IMR-90 (cell line): ENCODE measurements at regions not wholly inside any gene's neighbourhood (a gene's known extent, or its start where the extent isn't known, plus 50 kb on each side); places are given as distances from the start of the nearest gene placed in this dataset.

Experiments
- ATAC-seq: fragments of 200-7000 bp; cut with Tn5 transposase; 2 replicates; pipeline ENCODE4 v1.9.1; 2020; ENCODE audit warnings: low read depth, mild to moderate bottlenecking, moderate library complexity
- BruUV-seq: library from RNA; stranded (reverse); fragments of 400-500 nt; replicated peaks from 2 replicates; lab custom pipeline; 2021; lab: Mats Ljungman, UMichigan
- CTCF ChIA-PET: fragments of 300-600 bp; formaldehyde crosslinking; extraction: SDS; loops from one replicate; lab custom pipeline; 2021; ENCODE audit warnings: antibody characterized with exemption; lab: Yijun Ruan, JAX
- POLR2A ChIA-PET: fragments of 300-600 bp; sonication (Branson Sonifier 250); formaldehyde crosslinking; loops from one replicate; lab custom pipeline; 2022; ENCODE audit warnings: antibody characterized with exemption; ENCODE audit not compliant: unreplicated experiment; lab: Charles Lee
- DNase-seq: peaks from one replicate; pipeline ENCODE4 v3.0.0; 2013
- H2AFZ ChIP-seq: replicated peaks from 2 replicates; pipeline ENCODE3; 2013; ENCODE audit warnings: low read length, mild to moderate bottlenecking; ENCODE audit not compliant: poor library complexity
- H2AK5ac ChIP-seq: 2 replicates; pipeline ENCODE4 v1.6.1; 2013; ENCODE audit warnings: low read depth, low read length, inconsistent platforms
- H2AK9ac ChIP-seq: replicated peaks from 2 replicates; pipeline ENCODE3; 2013; ENCODE audit warnings: mild to moderate bottlenecking, low read depth, low read length, moderate library complexity; ENCODE audit not compliant: poor library complexity
- H2BK120ac ChIP-seq: 2 replicates; pipeline ENCODE4 v1.6.1; 2013; ENCODE audit warnings: low read depth, low read length, inconsistent platforms
- H2BK15ac ChIP-seq: 3 replicates; pipeline ENCODE4 v1.6.1; 2013; ENCODE audit warnings: low read depth, low read length, inconsistent platforms
- H2BK20ac ChIP-seq: 2 replicates; pipeline ENCODE4 v1.6.1; 2013; ENCODE audit warnings: low read depth, mild to moderate bottlenecking, inconsistent platforms, low read length, moderate library complexity
- H2BK5ac ChIP-seq: 2 replicates; pipeline ENCODE4 v1.6.1; 2013; ENCODE audit warnings: mild to moderate bottlenecking, low read depth, low read length, inconsistent platforms; ENCODE audit not compliant: poor library complexity, severe bottlenecking
- H3K14ac ChIP-seq: replicated peaks from 2 replicates; pipeline ENCODE4 v1.6.1; 2013; ENCODE audit warnings: low read depth, low read length, inconsistent platforms
- H3K18ac ChIP-seq: 2 replicates; pipeline ENCODE4 v1.6.1; 2013; ENCODE audit warnings: low read depth, low read length, control low read depth
- H3K23ac ChIP-seq: 2 replicates; pipeline ENCODE4 v1.6.1; 2013; ENCODE audit warnings: low read depth, low read length, inconsistent platforms
- H3K27ac ChIP-seq: 2 replicates; pipeline ENCODE4 v1.5.1; 2013; ENCODE audit warnings: mild to moderate bottlenecking, control low read depth, low read length; ENCODE audit not compliant: insufficient read depth
- H3K27me3 ChIP-seq: 2 replicates; pipeline ENCODE4 v1.6.1; 2013; ENCODE audit warnings: low read length; ENCODE audit not compliant: control insufficient read depth, insufficient read depth
- H3K36me3 ChIP-seq: 2 replicates; pipeline ENCODE4 v1.6.1; 2013; ENCODE audit warnings: low read length, mixed read lengths; ENCODE audit not compliant: control insufficient read depth, insufficient read depth
- H3K4ac ChIP-seq: 2 replicates; pipeline ENCODE4 v1.6.1; 2013; ENCODE audit warnings: low read depth, low read length, inconsistent platforms
- H3K4me1 ChIP-seq: 2 replicates; pipeline ENCODE4 v1.6.1; 2013; ENCODE audit warnings: low read length, mixed read lengths; ENCODE audit not compliant: control insufficient read depth, insufficient read depth
- H3K4me2 ChIP-seq: 2 replicates; pipeline ENCODE4 v1.6.1; 2013; ENCODE audit warnings: low read depth, mild to moderate bottlenecking, control low read depth, low read length, moderate library complexity
- H3K4me3 ChIP-seq: 2 replicates; pipeline ENCODE4 v1.5.1; 2013; ENCODE audit warnings: low read depth, mild to moderate bottlenecking, control low read depth, low read length, moderate library complexity; ENCODE audit not compliant: insufficient read depth
- H3K56ac ChIP-seq: 2 replicates; pipeline ENCODE4 v1.6.1; 2013; ENCODE audit warnings: low read length, inconsistent platforms; ENCODE audit not compliant: insufficient read depth; ENCODE audit errors: extremely low read depth
- H3K79me1 ChIP-seq, 2 experiments: 2 replicates each; pipeline ENCODE4 v1.6.1; 2013; ENCODE audit warnings: low read length in 2 of 2, inconsistent platforms in 1 of 2, low read depth in 1 of 2
- H3K9ac ChIP-seq: 2 replicates; pipeline ENCODE4 v1.6.1; 2013; ENCODE audit warnings: low read depth, low read length, control low read depth
- H3K9me1 ChIP-seq: 2 replicates; pipeline ENCODE4 v1.6.1; 2013; ENCODE audit warnings: low read length, inconsistent platforms; ENCODE audit not compliant: insufficient read depth
- H3K9me3 ChIP-seq: 2 replicates; pipeline ENCODE4 v1.6.1; 2013; ENCODE audit warnings: low read length; ENCODE audit not compliant: control insufficient read depth, insufficient read depth
- H4K20me1 ChIP-seq: 2 replicates; pipeline ENCODE4 v1.6.1; 2013; ENCODE audit warnings: low read length, inconsistent platforms; ENCODE audit not compliant: insufficient read depth
- H4K5ac ChIP-seq: 2 replicates; pipeline ENCODE4 v1.6.1; 2013; ENCODE audit warnings: mild to moderate bottlenecking, low read depth, low read length, control low read depth
- H4K8ac ChIP-seq, 2 experiments: 2 replicates each; pipeline ENCODE4 v1.6.1; 2013; ENCODE audit warnings: low read depth in 2 of 2, low read length in 2 of 2, control low read depth in 1 of 2, inconsistent platforms in 1 of 2
- H4K91ac ChIP-seq: 2 replicates; pipeline ENCODE4 v1.6.1; 2013; ENCODE audit warnings: low read depth, low read length, inconsistent platforms; ENCODE audit not compliant: insufficient read depth
- CEBPB ChIP-seq: IDR thresholded peaks from 2 replicates; pipeline ENCODE4 v1.6.1; 2012; ENCODE audit warnings: low read depth, low read length, improper control_type of control experiment
- CHD1 ChIP-seq: IDR thresholded peaks from 2 replicates; pipeline ENCODE4 v1.6.1; 2012; ENCODE audit warnings: low read depth, low read length, improper control_type of control experiment
- CTCF ChIP-seq: conservative IDR thresholded peaks from 2 replicates; pipeline ENCODE4 v1.5.1; 2012; ENCODE audit warnings: mild to moderate bottlenecking, low read depth, low read length, improper control_type of control experiment
- FOS ChIP-seq: fragments of 150-350 bp; IDR thresholded peaks from 2 replicates; pipeline ENCODE4 v1.6.1; 2016; ENCODE audit warnings: low read depth, low read length
- MAZ ChIP-seq: IDR thresholded peaks from 2 replicates; pipeline ENCODE4 v1.6.1; 2012; ENCODE audit warnings: low read depth, mild to moderate bottlenecking, low read length, improper control_type of control experiment, moderate library complexity, borderline replicate concordance
- RAD21 ChIP-seq: IDR thresholded peaks from 2 replicates; pipeline ENCODE4 v1.6.1; 2012; ENCODE audit warnings: low read length, improper control_type of control experiment
- RCOR1 ChIP-seq: IDR thresholded peaks from 2 replicates; pipeline ENCODE4 v1.6.1; 2012; ENCODE audit warnings: mild to moderate bottlenecking, low read length, improper control_type of control experiment; ENCODE audit not compliant: insufficient replicate concordance
- USF2 ChIP-seq: fragments of 150-350 bp; IDR thresholded peaks from 2 replicates; pipeline ENCODE4 v1.6.1; 2017; ENCODE audit warnings: mild to moderate bottlenecking, antibody characterized with exemption, low read length, low read depth
- WGBS, 2 experiments: methylation state at CpG; one replicate each; pipeline versions ENCODE4 v1.1.5 to v1.1.7; 2013; ENCODE audit warnings: missing lambda C conversion rate in 2 of 2; ENCODE audit not compliant: insufficient read length in 1 of 2; ENCODE audit errors: extremely low coverage in 2 of 2; 5-methylcytosine and 5-hydroxymethylcytosine counted together
- dilution Hi-C: fragments of 300-500 bp; cut with HindIII; formaldehyde crosslinking; loops from one replicate; pipeline ENCODE4 v1.14.3; 2018; ENCODE audit warnings: low sequenced_read_pairs; ENCODE audit not compliant: unreplicated experiment
- in situ Hi-C: fragments of 300-500 bp; cut with MboI; formaldehyde crosslinking; loops from 3 replicates; pipeline ENCODE4 v1.14.3; 2019; ENCODE audit warnings: low sequenced_read_pairs, inconsistent platforms, mixed read lengths
- intact Hi-C: fragments of 100-400 bp; cut with micrococcal nuclease; formaldehyde crosslinking; loops from 2 replicates; pipeline ENCODE4 v1.10.0; 2022

GRCh38 chr1:91583326-91583755 is 82.7 kb downstream of the CDC7 start:
- no TSS peak for BruUV-seq
- H3K9me1 ChIP-seq, result peaks cover 20% of the 10 kb centered on the region
- H2AK9ac ChIP-seq, result peak overlapping the region; percentile 66
- no peaks in the 10 kb centered on the region for H3K9me3 ChIP-seq
- no CpG with 5 or more reads among the region's 7 CpGs for WGBS, 2 experiments
- no peaks in the 10 kb centered on the region; the same call in 1 of the 2 replicates for H4K20me1 ChIP-seq
- H3K36me3 ChIP-seq, result no peaks in the 10 kb centered on the region
- in situ Hi-C loops, result no loop called here
- peaks cover 17% of the 10 kb centered on the region for H3K4me1 ChIP-seq
- peak overlapping the region; percentile 50 for H3K14ac ChIP-seq
- peak overlapping the region; percentile 91 for H3K27ac ChIP-seq
- ATAC-seq, result peak; percentile 54
- dilution Hi-C loops, result no loop called here
- H2AFZ ChIP-seq, result peak overlapping the region; percentile 75
- no peaks in the 10 kb centered on the region for H3K79me1 ChIP-seq
- H4K91ac ChIP-seq, result peak overlapping the region; percentile 78
- intact Hi-C loops, result no loop called here
- DNase-seq, result peak; percentile 99
- peak overlapping the region; percentile 91 for H3K23ac ChIP-seq
- peak overlapping the region; percentile 89 for H3K4ac ChIP-seq
- CTCF ChIA-PET, result interaction anchor here (1.0 to 1.4 kb wide), 2 partner anchors 70 to 301 kb away, joined by 3 read pairs; no protein-coding TSS in a partner anchor
- H3K4me3 ChIP-seq, result no peak overlapping the region
- no peak overlapping the region for H3K9ac ChIP-seq
- H2BK120ac ChIP-seq, result peak overlapping the region; percentile 94
- H3K27me3 ChIP-seq, result no peaks in the 10 kb centered on the region
- peak overlapping the region; percentile 33 to 88 for H4K8ac ChIP-seq
- H2BK20ac ChIP-seq, result peak overlapping the region; percentile 93
- TF ChIP-seq CHD1, result peak; percentile 87; the same call in 1 of the 2 replicates
- peak; percentile 63 for TF ChIP-seq CEBPB
- no peak for TF ChIP-seq USF2
- peak; percentile 81 for TF ChIP-seq RCOR1
- no peak for TF ChIP-seq CTCF
- TF ChIP-seq FOS, result peak; percentile 30; the same call in 1 of the 2 replicates
- peak; percentile 12; the same call in 1 of the 2 replicates for TF ChIP-seq MAZ
- peak; percentile 9; the same call in 1 of the 2 replicates for TF ChIP-seq RAD21
- peak overlapping the region; percentile 94 for H2BK5ac ChIP-seq
- POLR2A ChIA-PET, result interaction anchor here (0.6 kb wide), 1 partner anchor 115 kb away, joined by 3 read pairs; no protein-coding TSS in a partner anchor
- H2AK5ac ChIP-seq, result peak overlapping the region; percentile 93
- peak overlapping the region; percentile 50 for H3K4me2 ChIP-seq
- peak overlapping the region; percentile 31 for H4K5ac ChIP-seq
- H2BK15ac ChIP-seq, result peak overlapping the region; percentile 73; the same call in 2 of the 3 replicates
- peak overlapping the region; percentile 81 for H3K18ac ChIP-seq
- peak overlapping the region; percentile 78 for H3K56ac ChIP-seq
